ENCODE measurements at regions not wholly inside any gene's neighbourhood (a gene's known extent, or its start where the extent isn't known, plus 50 kb on each side); places are given as distances from the start of the nearest gene placed in this dataset.
"Not testable (repeated sequence)": the region's sequence is repeated elsewhere in the genome, so short reads cannot be mapped to it uniquely, and the experiment has no call there.

- no peak for DNase-seq
- CTCF ChIA-PET = no interaction called here
- Mint-ChIP-seq H3K27me3 (no peaks in the 10 kb centered on the region), H3K36me3 (no peaks in the 10 kb centered on the region), H3K27ac (no peak overlapping the region), H3K9me3 (no peaks in the 10 kb centered on the region), H3K4me3 (no peak overlapping the region), H3K4me1 (no peaks in the 10 kb centered on the region)
These were observed 385.5 kb downstream of the PIK3C3 start for GRCh38 chr18:42340423-42341009.

GRCh38 chr18:42341423-42341822 lies 386.4 kb downstream of the PIK3C3 start:
- CTCF ChIA-PET = no interaction called here
- no peak for DNase-seq
- Mint-ChIP-seq H3K36me3 (no peaks in the 10 kb centered on the region), H3K27ac (no peak overlapping the region), H3K4me1 (no peaks in the 10 kb centered on the region), H3K9me3 (no peaks in the 10 kb centered on the region), H3K27me3 (no peaks in the 10 kb centered on the region), H3K4me3 (no peak overlapping the region)

- Mint-ChIP-seq H3K36me3 (no peaks in the 10 kb centered on the region), H3K9me3 (no peaks in the 10 kb centered on the region), H3K4me3 (no peak overlapping the region), H3K27me3 (no peaks in the 10 kb centered on the region), H3K27ac (no peak overlapping the region), H3K4me1 (no peaks in the 10 kb centered on the region)
- no peak for DNase-seq
- CTCF ChIA-PET = no interaction called here
These were observed 393.7 kb downstream of the PIK3C3 start for GRCh38 chr18:42348722-42349121.

- CTCF ChIA-PET = no interaction called here
These were observed 396.4 kb downstream of the PIK3C3 start for GRCh38 chr18:42351455-42351854.

GRCh38 chr18:42360716-42361115 lies 405.7 kb downstream of the PIK3C3 start:
- Mint-ChIP-seq H3K4me1 (no peaks in the 10 kb centered on the region), H3K27ac (no peak overlapping the region), H3K27me3 (no peaks in the 10 kb centered on the region), H3K9me3 (no peaks in the 10 kb centered on the region), H3K4me3 (no peak overlapping the region), H3K36me3 (no peaks in the 10 kb centered on the region)
- no peak for DNase-seq
- CTCF ChIA-PET = no interaction called here

More at GRCh38 chr18:42351455-42351854, 396.4 kb downstream of the PIK3C3 start:
- Mint-ChIP-seq H3K4me1 (no peaks in the 10 kb centered on the region), H3K9me3 (no peaks in the 10 kb centered on the region), H3K4me3 (no peak overlapping the region), H3K27me3 (no peaks in the 10 kb centered on the region), H3K36me3 (no peaks in the 10 kb centered on the region), H3K27ac (no peak overlapping the region)
- DNase-seq = no peak

- no peaks in the 10 kb centered on the region for H3K27me3 Mint-ChIP-seq
- H3K36me3 Mint-ChIP-seq = no peaks in the 10 kb centered on the region
- no peak overlapping the region for H3K4me3 Mint-ChIP-seq
- DNase-seq = no peak
- no peak overlapping the region for H3K27ac Mint-ChIP-seq
- H3K9me3 Mint-ChIP-seq = no peaks in the 10 kb centered on the region
- no peaks in the 10 kb centered on the region for H3K4me1 Mint-ChIP-seq
- CTCF ChIA-PET = no interaction called here
These were observed 408.7 kb downstream of the PIK3C3 start for GRCh38 chr18:42363446-42364441.

- Mint-ChIP-seq H3K4me3 (no peak overlapping the region), H3K27me3 (no peaks in the 10 kb centered on the region), H3K4me1 (no peaks in the 10 kb centered on the region), H3K9me3 (no peaks in the 10 kb centered on the region), H3K27ac (no peak overlapping the region), H3K36me3 (no peaks in the 10 kb centered on the region)
- CTCF ChIA-PET = no interaction called here
- DNase-seq = no peak
These were observed 409.7 kb downstream of the PIK3C3 start for GRCh38 chr18:42364766-42365165.

GRCh38 chr18:42365591-42365990 lies 410.6 kb downstream of the PIK3C3 start:
- Mint-ChIP-seq H3K4me1 (no peaks in the 10 kb centered on the region), H3K36me3 (no peaks in the 10 kb centered on the region), H3K4me3 (no peak overlapping the region), H3K27ac (no peak overlapping the region), H3K27me3 (no peaks in the 10 kb centered on the region), H3K9me3 (no peaks in the 10 kb centered on the region)
- CTCF ChIA-PET = no interaction called here
- no peak for DNase-seq

- CTCF ChIA-PET = no interaction called here
- H3K27ac Mint-ChIP-seq = no peak overlapping the region
- no peaks in the 10 kb centered on the region for H3K36me3 Mint-ChIP-seq
- H3K27me3 Mint-ChIP-seq = no peaks in the 10 kb centered on the region
- no peaks in the 10 kb centered on the region for H3K4me1 Mint-ChIP-seq
- no peak overlapping the region for H3K4me3 Mint-ChIP-seq
- DNase-seq = no peak
- no peaks in the 10 kb centered on the region for H3K9me3 Mint-ChIP-seq
These were observed 418.6 kb downstream of the PIK3C3 start for GRCh38 chr18:42373584-42373983.

GRCh38 chr18:42374961-42375360 lies 419.9 kb downstream of the PIK3C3 start:
- H3K4me1 Mint-ChIP-seq = no peaks in the 10 kb centered on the region
- no peaks in the 10 kb centered on the region for H3K9me3 Mint-ChIP-seq
- CTCF ChIA-PET = no interaction called here
- H3K27me3 Mint-ChIP-seq = no peaks in the 10 kb centered on the region
- no peak overlapping the region for H3K27ac Mint-ChIP-seq
- no peaks in the 10 kb centered on the region for H3K36me3 Mint-ChIP-seq
- no peak overlapping the region for H3K4me3 Mint-ChIP-seq
- no peak for DNase-seq

- CTCF ChIA-PET, H3K27me3 Mint-ChIP-seq, H3K27ac Mint-ChIP-seq, H3K4me1 Mint-ChIP-seq, H3K4me3 Mint-ChIP-seq, H3K9me3 Mint-ChIP-seq, H3K36me3 Mint-ChIP-seq, DNase-seq: not testable (repeated sequence)
These were observed 423.8 kb downstream of the PIK3C3 start for GRCh38 chr18:42378854-42379253.

GRCh38 chr18:42381236-42381635 lies 426.2 kb downstream of the PIK3C3 start:
- CTCF ChIA-PET, DNase-seq, H3K36me3 Mint-ChIP-seq, H3K4me3 Mint-ChIP-seq, H3K27ac Mint-ChIP-seq, H3K27me3 Mint-ChIP-seq, H3K4me1 Mint-ChIP-seq, H3K9me3 Mint-ChIP-seq: not testable (repeated sequence)

- Mint-ChIP-seq H3K9me3 (peaks cover 5% of the 10 kb centered on the region), H3K27ac (no peak overlapping the region), H3K4me3 (no peak overlapping the region), H3K36me3 (no peaks in the 10 kb centered on the region), H3K4me1 (no peaks in the 10 kb centered on the region), H3K27me3 (no peaks in the 10 kb centered on the region)
- CTCF ChIA-PET = no interaction called here
- no peak for DNase-seq
These were observed 437.4 kb downstream of the PIK3C3 start for GRCh38 chr18:42392416-42392815.

GRCh38 chr18:42392926-42393325 lies 437.9 kb downstream of the PIK3C3 start:
- no peak overlapping the region for H3K4me3 Mint-ChIP-seq
- H3K36me3 Mint-ChIP-seq = no peaks in the 10 kb centered on the region
- CTCF ChIA-PET = no interaction called here
- no peaks in the 10 kb centered on the region for H3K27me3 Mint-ChIP-seq
- DNase-seq = no peak
- H3K4me1 Mint-ChIP-seq = no peaks in the 10 kb centered on the region
- no peak overlapping the region for H3K27ac Mint-ChIP-seq
- H3K9me3 Mint-ChIP-seq = peaks cover 5% of the 10 kb centered on the region

GRCh38 chr18:42394238-42394637 lies 439.2 kb downstream of the PIK3C3 start:
- no peak for DNase-seq
- CTCF ChIA-PET = no interaction called here
- Mint-ChIP-seq H3K36me3 (no peaks in the 10 kb centered on the region), H3K27ac (no peak overlapping the region), H3K9me3 (peaks cover 3% of the 10 kb centered on the region), H3K27me3 (no peaks in the 10 kb centered on the region), H3K4me3 (no peak overlapping the region), H3K4me1 (no peaks in the 10 kb centered on the region)

All from activated naive CD4-positive, alpha-beta T cell treated with anti-CD3 and anti-CD28 coated beads, Interleukin-2, amount 10 ng/mL, durations not matched to agents 7 days and 5 days (primary cell).